ENCODE measurements at regions not wholly inside any gene's neighbourhood (a gene's known extent, or its start where the extent isn't known, plus 50 kb on each side); places are given as distances from the start of the nearest gene placed in this dataset.

GRCh38 chr11:76732643-76733042 lies 50.5 kb upstream of the TSKU start:
- WGBS (ENCODE audit: insufficient coverage, low coverage, low lambda C conversion rate, missing lambda C conversion rate): 76% methylated on average over 2 of the region's 2 CpGs
- intact Hi-C loops (cut with DNase I): loop anchor here in 1 of 2 donors (10.0 kb wide), 2 partner anchors 182 to 302 kb away; partner anchors contain the start of gene B3GNT6
- Histone ChIP-seq H3K4me1 (peaks cover 0 to 14% (median 0%) of the 10 kb centered on the region in 4 donors), H3K4me3 (no peak overlapping the region), H3K27ac (no peak overlapping the region), H3K27me3 (no peaks in the 10 kb centered on the region), H3K9me3 (no peaks in the 10 kb centered on the region), H3K36me3 (no peaks in the 10 kb centered on the region)
- no peak for DNase-seq
- TF ChIP-seq CTCF (IDR thresholded peaks at IDR 0.05) (no peak), POLR2A (IDR thresholded peaks at IDR 0.05) (no peak)
- no peak for ATAC-seq

Data from right lobe of liver (tissue), 6 donors.